AG10803 (cell line): ENCODE measurements at regions not wholly inside any gene's neighbourhood (a gene's known extent, or its start where the extent isn't known, plus 50 kb on each side); places are given as distances from the start of the nearest gene placed in this dataset.

Experiments used
- DNase-seq: peaks from one replicate; pipeline ENCODE4 v3.0.0; 2010; ENCODE audit warnings: low read depth
- H3K4me3 ChIP-seq: 2 replicates; pipeline ENCODE4 v1.5.1; 2011; ENCODE audit warnings: mild to moderate bottlenecking, low read length, control low read depth
- CTCF ChIP-seq: conservative IDR thresholded peaks from 2 replicates; pipeline ENCODE4 v1.5.1; 2011; ENCODE audit warnings: mild to moderate bottlenecking, low read length, control low read depth, inconsistent platforms

GRCh38 chr7:115719963-115720362 is 310.6 kb downstream of the TFEC start:
- no peak for TF ChIP-seq CTCF
- no peak for DNase-seq
- no peak overlapping the region for H3K4me3 ChIP-seq

- no peak for TF ChIP-seq CTCF
- no peak for DNase-seq
- H3K4me3 ChIP-seq, result no peak overlapping the region
Observed at GRCh38 chr7:115709664-115710063, 320.9 kb downstream of the TFEC start.

- DNase-seq, result no peak
- no peak overlapping the region for H3K4me3 ChIP-seq
- no peak for TF ChIP-seq CTCF
Observed at GRCh38 chr7:115708013-115708341, 322.6 kb downstream of the TFEC start.

GRCh38 chr7:115707258-115708012 is 323.1 kb downstream of the TFEC start:
- TF ChIP-seq CTCF, result peak; percentile 36
- DNase-seq, result peak; percentile 18
- no peak overlapping the region for H3K4me3 ChIP-seq

- DNase-seq, result no peak
- no peak for TF ChIP-seq CTCF
Observed at GRCh38 chr7:115704884-115705283, 325.7 kb downstream of the TFEC start.

GRCh38 chr7:115701141-115701540 is 329.4 kb downstream of the TFEC start:
- no peak for DNase-seq
- H3K4me3 ChIP-seq, result no peak overlapping the region
- no peak for TF ChIP-seq CTCF

More at GRCh38 chr7:115704884-115705283, 325.7 kb downstream of the TFEC start:
- no peak overlapping the region for H3K4me3 ChIP-seq

GRCh38 chr7:115694424-115694823 is 336.1 kb downstream of the TFEC start:
- no peak overlapping the region for H3K4me3 ChIP-seq
- TF ChIP-seq CTCF, result no peak
- DNase-seq, result no peak
